WTC11 (cell line): ENCODE measurements at regions not wholly inside any gene's neighbourhood (a gene's known extent, or its start where the extent isn't known, plus 50 kb on each side); places are given as distances from the start of the nearest gene placed in this dataset.

Experiments used
- IRF2 ChIP-seq: sonication (generic); formaldehyde crosslinking; IDR thresholded peaks from 2 replicates; pipeline ENCODE4 v1.8.0; 2022; ENCODE audit warnings: low read depth, missing genetic modification reagents, borderline replicate concordance
- ZNF423 ChIP-seq: fragments of 250-450 bp; sonication (Bioruptor Pico); IDR thresholded peaks from 2 replicates; pipeline ENCODE4 v2.1.2; 2022; ENCODE audit warnings: mild to moderate bottlenecking, moderate library complexity
- TF ChIP-seq, protein P1 (sequence below): fragments of 200-600 bp; IDR thresholded peaks from 2 replicates; pipeline ENCODE4 v1.8.0; 2022; ENCODE audit warnings: antibody characterized with exemption
- TF ChIP-seq, protein P2 (sequence below): sonication (generic); formaldehyde crosslinking; IDR thresholded peaks from 2 replicates; pipeline ENCODE4 v1.8.1; 2022; ENCODE audit warnings: missing genetic modification reagents, borderline replicate concordance

DNA sequence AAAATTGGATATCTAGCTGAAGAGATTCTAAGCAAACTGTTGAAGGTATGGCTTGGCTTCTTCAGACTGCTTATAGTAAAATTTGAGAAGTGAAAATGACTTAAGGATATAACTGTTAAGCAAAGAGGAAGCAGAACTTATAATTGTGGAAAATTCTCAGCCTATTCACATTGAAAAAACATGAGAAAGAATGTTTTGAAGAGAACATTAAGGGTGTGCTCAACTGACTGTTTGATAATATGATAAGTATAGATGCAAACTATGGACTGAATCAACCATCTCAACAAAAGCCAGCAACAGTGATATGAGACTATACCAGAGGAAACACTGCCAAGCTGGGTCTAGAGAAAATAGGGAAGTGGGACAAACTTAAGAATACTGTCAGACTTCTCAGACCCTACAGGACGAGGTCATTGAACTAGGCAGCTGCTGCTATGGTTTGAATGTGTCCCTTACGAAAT lies 133.1 kb upstream of the PPP1R3A start:
- TF ChIP-seq, protein P1, sequence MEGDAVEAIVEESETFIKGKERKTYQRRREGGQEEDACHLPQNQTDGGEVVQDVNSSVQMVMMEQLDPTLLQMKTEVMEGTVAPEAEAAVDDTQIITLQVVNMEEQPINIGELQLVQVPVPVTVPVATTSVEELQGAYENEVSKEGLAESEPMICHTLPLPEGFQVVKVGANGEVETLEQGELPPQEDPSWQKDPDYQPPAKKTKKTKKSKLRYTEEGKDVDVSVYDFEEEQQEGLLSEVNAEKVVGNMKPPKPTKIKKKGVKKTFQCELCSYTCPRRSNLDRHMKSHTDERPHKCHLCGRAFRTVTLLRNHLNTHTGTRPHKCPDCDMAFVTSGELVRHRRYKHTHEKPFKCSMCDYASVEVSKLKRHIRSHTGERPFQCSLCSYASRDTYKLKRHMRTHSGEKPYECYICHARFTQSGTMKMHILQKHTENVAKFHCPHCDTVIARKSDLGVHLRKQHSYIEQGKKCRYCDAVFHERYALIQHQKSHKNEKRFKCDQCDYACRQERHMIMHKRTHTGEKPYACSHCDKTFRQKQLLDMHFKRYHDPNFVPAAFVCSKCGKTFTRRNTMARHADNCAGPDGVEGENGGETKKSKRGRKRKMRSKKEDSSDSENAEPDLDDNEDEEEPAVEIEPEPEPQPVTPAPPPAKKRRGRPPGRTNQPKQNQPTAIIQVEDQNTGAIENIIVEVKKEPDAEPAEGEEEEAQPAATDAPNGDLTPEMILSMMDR: no peak
- TF ChIP-seq IRF2 (CRISPR knock-in tag) (no peak), ZNF423 (no peak)
- TF ChIP-seq, protein P2, sequence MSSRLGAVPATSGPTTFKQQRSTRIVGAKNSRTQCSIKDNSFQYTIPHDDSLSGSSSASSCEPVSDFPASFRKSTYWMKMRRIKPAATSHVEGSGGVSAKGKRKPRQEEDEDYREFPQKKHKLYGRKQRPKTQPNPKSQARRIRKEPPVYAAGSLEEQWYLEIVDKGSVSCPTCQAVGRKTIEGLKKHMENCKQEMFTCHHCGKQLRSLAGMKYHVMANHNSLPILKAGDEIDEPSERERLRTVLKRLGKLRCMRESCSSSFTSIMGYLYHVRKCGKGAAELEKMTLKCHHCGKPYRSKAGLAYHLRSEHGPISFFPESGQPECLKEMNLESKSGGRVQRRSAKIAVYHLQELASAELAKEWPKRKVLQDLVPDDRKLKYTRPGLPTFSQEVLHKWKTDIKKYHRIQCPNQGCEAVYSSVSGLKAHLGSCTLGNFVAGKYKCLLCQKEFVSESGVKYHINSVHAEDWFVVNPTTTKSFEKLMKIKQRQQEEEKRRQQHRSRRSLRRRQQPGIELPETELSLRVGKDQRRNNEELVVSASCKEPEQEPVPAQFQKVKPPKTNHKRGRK (CRISPR knock-in tag): no peak
